ENCODE measurements at regions not wholly inside any gene's neighbourhood (a gene's known extent, or its start where the extent isn't known, plus 50 kb on each side); places are given as distances from the start of the nearest gene placed in this dataset.

DNA sequence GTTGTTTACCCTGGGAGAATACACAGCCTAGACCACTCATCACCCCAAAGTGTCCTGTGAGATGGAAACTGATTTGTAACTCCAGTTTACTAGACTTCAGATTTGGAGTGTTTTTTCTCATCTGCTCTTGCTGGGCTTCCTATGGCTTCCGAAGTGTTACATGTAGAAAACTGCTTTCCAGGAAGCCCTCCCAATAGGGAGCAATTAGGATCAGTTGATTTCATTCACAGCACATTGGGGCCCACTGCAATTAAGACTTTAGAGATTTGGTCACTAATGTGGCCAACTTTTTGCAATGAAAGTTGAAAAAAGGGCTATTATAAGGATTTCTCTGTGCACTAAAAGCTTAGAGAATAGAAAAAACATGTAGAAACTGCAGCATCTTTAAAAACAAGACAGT lies 656.6 kb upstream of the CHAC2 start:
- Histone ChIP-seq H3K9me3 (ENCODE audit: control insufficient read depth, insufficient read depth, low read depth, low read length) (no peaks in the 10 kb centered on the region), H3K27ac (ENCODE audit: extremely low read depth, low read depth, low read length) (no peak overlapping the region), H3K4me3 (ENCODE audit: low read depth, low read length) (no peak overlapping the region), H3K4me1 (ENCODE audit: control insufficient read depth, insufficient read depth, low read length) (no peaks in the 10 kb centered on the region), H3K36me3 (ENCODE audit: control insufficient read depth in 2 of 2, insufficient read depth in 1 of 2, low read length in 2 of 2) (no peaks in the 10 kb centered on the region)
- TF ChIP-seq KLF16 (tag by site-specific recombination; IDR thresholded peaks at IDR 0.05) (no peak), ZNF843 (tag by site-specific recombination; IDR thresholded peaks at IDR 0.05) (no peak), ZNF174 (tag by site-specific recombination; IDR thresholded peaks at IDR 0.05) (no peak), ZNF274 (IDR thresholded peaks at IDR 0.05; ENCODE audit: low read length) (no peak), ZNF274 (tag by site-specific recombination; IDR thresholded peaks at IDR 0.05; ENCODE audit: borderline replicate concordance) (no peak), HOXD13 (CRISPR knock-in tag; IDR thresholded peaks at IDR 0.05; ENCODE audit: borderline replicate concordance) (no peak), SALL2 (tag by site-specific recombination; IDR thresholded peaks at IDR 0.05; ENCODE audit: borderline replicate concordance) (no peak), GLI2 (tag by site-specific recombination; IDR thresholded peaks at IDR 0.05; ENCODE audit: borderline replicate concordance, low read depth) (no peak), ZBTB21 (tag by site-specific recombination; IDR thresholded peaks at IDR 0.05) (no peak), ZNF248 (tag by site-specific recombination; IDR thresholded peaks at IDR 0.05) (no peak), ZIC2 (tag by site-specific recombination; IDR thresholded peaks at IDR 0.05) (no peak), ZNF121 (tag by site-specific recombination; IDR thresholded peaks at IDR 0.05) (no peak)
- TF ChIP-seq, protein P1, sequence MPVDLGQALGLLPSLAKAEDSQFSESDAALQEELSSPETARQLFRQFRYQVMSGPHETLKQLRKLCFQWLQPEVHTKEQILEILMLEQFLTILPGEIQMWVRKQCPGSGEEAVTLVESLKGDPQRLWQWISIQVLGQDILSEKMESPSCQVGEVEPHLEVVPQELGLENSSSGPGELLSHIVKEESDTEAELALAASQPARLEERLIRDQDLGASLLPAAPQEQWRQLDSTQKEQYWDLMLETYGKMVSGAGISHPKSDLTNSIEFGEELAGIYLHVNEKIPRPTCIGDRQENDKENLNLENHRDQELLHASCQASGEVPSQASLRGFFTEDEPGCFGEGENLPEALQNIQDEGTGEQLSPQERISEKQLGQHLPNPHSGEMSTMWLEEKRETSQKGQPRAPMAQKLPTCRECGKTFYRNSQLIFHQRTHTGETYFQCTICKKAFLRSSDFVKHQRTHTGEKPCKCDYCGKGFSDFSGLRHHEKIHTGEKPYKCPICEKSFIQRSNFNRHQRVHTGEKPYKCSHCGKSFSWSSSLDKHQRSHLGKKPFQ (tag by site-specific recombination; IDR thresholded peaks at IDR 0.05), result no peak
- TF ChIP-seq, protein P2, sequence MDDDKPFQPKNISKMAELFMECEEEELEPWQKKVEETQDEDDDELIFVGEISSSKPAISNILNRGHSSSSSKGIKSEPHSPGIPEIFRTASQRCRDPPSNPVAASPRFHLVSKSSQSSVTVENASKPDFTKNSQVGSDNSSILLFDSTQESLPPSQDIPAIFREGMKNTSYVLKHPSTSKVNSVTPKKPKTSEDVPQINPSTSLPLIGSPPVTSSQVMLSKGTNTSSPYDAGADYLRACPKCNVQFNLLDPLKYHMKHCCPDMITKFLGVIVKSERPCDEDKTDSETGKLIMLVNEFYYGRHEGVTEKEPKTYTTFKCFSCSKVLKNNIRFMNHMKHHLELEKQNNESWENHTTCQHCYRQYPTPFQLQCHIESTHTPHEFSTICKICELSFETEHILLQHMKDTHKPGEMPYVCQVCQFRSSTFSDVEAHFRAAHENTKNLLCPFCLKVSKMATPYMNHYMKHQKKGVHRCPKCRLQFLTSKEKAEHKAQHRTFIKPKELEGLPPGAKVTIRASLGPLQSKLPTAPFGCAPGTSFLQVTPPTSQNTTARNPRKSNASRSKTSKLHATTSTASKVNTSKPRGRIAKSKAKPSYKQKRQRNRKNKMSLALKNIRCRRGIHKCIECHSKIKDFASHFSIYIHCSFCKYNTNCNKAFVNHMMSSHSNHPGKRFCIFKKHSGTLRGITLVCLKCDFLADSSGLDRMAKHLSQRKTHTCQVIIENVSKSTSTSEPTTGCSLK (tag by site-specific recombination; IDR thresholded peaks at IDR 0.05), result no peak
- CTCF ChIA-PET, result no interaction called here
- POLR2A ChIA-PET, result no interaction called here

DNA sequence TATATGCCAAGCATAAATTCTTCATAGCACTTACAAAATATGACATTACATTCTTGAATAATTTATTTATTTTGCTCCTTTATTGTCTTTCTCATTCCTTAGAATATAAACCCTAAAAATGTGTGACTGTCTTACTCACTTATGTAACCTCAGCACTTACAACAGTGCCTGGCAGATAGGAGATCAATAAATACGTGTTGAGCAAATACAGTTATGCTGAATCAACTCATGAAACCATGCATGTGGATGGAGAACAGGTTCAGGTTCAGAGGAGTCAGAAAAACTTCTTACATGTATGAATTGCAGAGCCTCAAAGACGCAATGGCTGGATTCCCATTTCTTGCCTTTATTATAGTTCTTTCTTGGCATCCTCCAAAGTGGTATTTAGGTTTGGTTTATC lies 659.4 kb upstream of the CHAC2 start:
- no peaks in the 10 kb centered on the region for H3K36me3 ChIP-seq (ENCODE audit: control insufficient read depth in 2 of 2, insufficient read depth in 1 of 2, low read length in 2 of 2)
- H3K27ac ChIP-seq (ENCODE audit: extremely low read depth, low read depth, low read length), result no peak overlapping the region
- H3K4me1 ChIP-seq (ENCODE audit: control insufficient read depth, insufficient read depth, low read length), result no peaks in the 10 kb centered on the region
- H3K4me3 ChIP-seq (ENCODE audit: low read depth, low read length), result no peak overlapping the region
- ChIA-PET POLR2A (no interaction called here), CTCF (no interaction called here)
- no peaks in the 10 kb centered on the region for H3K9me3 ChIP-seq (ENCODE audit: control insufficient read depth, insufficient read depth, low read depth, low read length)
- TF ChIP-seq ZBTB1 (tag by site-specific recombination; IDR thresholded peaks at IDR 0.05) (no peak), ZNF510 (tag by site-specific recombination; IDR thresholded peaks at IDR 0.05; ENCODE audit: insufficient replicate concordance) (no peak), OSR2 (tag by site-specific recombination; IDR thresholded peaks at IDR 0.05) (no peak), ZNF37A (tag by site-specific recombination; IDR thresholded peaks at IDR 0.05) (no peak), ZNF521 (tag by site-specific recombination; IDR thresholded peaks at IDR 0.05) (no peak), ZNF239 (tag by site-specific recombination; IDR thresholded peaks at IDR 0.05) (no peak), ZFP3 (tag by site-specific recombination; IDR thresholded peaks at IDR 0.05; ENCODE audit: low read depth) (no peak), ZNF544 (tag by site-specific recombination; IDR thresholded peaks at IDR 0.05) (no peak), ZNF707 (tag by site-specific recombination; IDR thresholded peaks at IDR 0.05) (no peak), ZNF677 (tag by site-specific recombination; IDR thresholded peaks at IDR 0.05) (no peak), ZNF837 (tag by site-specific recombination; IDR thresholded peaks at IDR 0.05) (no peak)
- TF ChIP-seq, protein P3, sequence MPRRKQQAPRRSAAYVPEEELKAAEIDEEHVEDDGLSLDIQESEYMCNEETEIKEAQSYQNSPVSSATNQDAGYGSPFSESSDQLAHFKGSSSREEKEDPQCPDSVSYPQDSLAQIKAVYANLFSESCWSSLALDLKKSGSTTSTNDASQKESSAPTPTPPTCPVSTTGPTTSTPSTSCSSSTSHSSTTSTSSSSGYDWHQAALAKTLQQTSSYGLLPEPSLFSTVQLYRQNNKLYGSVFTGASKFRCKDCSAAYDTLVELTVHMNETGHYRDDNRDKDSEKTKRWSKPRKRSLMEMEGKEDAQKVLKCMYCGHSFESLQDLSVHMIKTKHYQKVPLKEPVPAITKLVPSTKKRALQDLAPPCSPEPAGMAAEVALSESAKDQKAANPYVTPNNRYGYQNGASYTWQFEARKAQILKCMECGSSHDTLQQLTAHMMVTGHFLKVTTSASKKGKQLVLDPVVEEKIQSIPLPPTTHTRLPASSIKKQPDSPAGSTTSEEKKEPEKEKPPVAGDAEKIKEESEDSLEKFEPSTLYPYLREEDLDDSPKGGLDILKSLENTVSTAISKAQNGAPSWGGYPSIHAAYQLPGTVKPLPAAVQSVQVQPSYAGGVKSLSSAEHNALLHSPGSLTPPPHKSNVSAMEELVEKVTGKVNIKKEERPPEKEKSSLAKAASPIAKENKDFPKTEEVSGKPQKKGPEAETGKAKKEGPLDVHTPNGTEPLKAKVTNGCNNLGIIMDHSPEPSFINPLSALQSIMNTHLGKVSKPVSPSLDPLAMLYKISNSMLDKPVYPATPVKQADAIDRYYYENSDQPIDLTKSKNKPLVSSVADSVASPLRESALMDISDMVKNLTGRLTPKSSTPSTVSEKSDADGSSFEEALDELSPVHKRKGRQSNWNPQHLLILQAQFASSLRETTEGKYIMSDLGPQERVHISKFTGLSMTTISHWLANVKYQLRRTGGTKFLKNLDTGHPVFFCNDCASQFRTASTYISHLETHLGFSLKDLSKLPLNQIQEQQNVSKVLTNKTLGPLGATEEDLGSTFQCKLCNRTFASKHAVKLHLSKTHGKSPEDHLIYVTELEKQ (tag by site-specific recombination; IDR thresholded peaks at IDR 0.05; ENCODE audit: borderline replicate concordance), result no peak
- TF ChIP-seq, protein P4, sequence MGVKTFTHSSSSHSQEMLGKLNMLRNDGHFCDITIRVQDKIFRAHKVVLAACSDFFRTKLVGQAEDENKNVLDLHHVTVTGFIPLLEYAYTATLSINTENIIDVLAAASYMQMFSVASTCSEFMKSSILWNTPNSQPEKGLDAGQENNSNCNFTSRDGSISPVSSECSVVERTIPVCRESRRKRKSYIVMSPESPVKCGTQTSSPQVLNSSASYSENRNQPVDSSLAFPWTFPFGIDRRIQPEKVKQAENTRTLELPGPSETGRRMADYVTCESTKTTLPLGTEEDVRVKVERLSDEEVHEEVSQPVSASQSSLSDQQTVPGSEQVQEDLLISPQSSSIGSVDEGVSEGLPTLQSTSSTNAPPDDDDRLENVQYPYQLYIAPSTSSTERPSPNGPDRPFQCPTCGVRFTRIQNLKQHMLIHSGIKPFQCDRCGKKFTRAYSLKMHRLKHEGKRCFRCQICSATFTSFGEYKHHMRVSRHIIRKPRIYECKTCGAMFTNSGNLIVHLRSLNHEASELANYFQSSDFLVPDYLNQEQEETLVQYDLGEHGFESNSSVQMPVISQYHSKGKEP (tag by site-specific recombination; IDR thresholded peaks at IDR 0.05), result no peak
- TF ChIP-seq, protein P1 (tag by site-specific recombination; IDR thresholded peaks at IDR 0.05), result no peak
